ENCODE measurements at regions not wholly inside any gene's neighbourhood (a gene's known extent, or its start where the extent isn't known, plus 50 kb on each side); places are given as distances from the start of the nearest gene placed in this dataset.
A peak's percentile ranks its signal among the peaks of the same experiment; 100 is the strongest.
"Not testable (repeated sequence)": the region's sequence is repeated elsewhere in the genome, so short reads cannot be mapped to it uniquely, and the experiment has no call there.

DNA sequence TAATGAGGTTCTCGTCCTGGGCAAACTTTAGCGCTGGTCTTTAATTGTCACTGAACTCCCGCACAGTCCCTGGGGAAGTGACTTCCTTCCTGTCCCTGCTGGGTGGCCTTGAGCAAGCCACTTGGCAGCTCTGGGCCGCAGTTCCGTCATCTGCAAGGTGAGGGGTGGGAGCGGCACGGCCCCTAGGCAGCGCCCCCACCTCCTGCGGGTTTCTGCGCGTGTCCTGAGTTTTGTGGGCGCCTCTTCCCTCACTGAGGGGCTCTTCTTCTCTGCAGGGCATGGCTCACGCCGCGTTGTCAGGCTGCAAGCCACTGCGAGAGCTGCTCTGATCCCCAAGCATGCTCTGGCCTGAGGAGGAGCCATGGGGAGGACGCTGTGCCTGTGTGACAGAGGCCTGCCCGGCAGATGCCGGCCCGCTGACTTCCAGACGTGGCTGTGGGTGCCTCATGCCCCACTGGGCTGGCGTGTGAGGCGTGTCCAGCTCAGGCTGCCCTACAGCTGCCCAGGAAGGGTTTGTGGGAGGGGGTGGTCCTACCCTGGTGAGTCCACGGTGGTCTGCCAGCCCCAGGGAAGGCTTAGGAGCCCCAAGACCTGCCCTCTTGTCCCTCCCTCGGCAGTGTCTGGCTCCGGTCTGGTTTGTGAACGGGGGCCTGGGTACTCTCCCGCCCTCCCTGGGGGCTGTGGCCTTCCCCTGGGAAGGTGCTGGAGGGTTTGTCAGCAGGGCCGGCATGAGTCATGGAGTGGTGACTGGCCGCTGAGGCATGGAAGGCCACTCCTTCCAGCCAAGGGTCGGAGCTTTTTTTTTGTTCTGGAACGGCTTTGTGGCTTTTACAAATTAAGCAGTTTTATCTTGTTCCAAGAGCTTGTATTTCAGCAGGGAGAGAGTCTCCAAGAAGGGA is 182.0 kb downstream of the SEC14L1 start:
- no peak for DNase-seq

- DNase-seq = no peak
Observed at GRCh38 chr17:77323413-77324171, 182.8 kb downstream of the SEC14L1 start.

DNA sequence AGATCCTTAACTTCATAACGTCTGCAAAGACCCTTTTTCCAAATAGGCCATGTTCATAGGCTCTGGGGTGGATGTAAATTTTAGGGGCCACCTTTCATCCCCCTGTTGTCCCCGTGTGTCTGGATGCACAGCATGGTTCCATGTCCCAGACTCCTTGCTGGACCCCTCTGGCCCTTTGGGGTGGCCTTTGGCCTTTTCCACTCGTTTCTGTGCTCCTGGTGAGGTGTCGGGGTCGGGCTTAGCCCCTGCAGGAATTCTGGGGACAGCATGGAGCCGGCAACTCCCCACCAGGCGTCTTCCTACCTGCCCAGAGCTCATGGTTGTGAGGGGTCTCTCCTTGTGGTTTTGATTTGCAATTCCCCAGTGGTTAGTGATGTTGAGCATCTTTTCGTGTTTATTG is 183.5 kb downstream of the SEC14L1 start:
- DNase-seq = no peak

DNA sequence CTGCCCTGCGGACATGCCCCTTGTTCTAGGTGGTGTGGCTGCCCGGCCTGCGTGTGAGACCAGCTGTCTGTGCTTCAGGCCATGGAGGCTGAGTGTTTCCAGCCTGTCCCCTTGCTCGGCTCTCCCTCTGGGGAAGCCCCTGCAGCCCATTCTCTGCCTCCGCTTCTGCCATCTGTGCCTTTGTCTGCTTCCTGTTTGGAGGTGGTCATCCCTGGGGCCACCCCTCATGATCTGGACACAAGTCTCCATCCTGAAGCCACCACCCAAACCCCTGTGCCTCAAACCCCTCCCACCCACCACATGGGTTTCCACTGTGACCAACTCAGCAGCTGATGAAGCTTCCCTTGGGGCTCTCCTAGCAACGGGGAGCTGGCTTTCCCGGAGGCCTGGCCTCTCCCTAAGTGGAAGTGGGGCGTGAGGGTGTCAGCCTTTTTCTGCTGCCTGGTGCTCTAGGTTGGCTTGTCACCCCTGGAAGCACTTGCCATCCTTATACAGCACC is 184.9 kb downstream of the SEC14L1 start:
- DNase-seq = no peak

DNA sequence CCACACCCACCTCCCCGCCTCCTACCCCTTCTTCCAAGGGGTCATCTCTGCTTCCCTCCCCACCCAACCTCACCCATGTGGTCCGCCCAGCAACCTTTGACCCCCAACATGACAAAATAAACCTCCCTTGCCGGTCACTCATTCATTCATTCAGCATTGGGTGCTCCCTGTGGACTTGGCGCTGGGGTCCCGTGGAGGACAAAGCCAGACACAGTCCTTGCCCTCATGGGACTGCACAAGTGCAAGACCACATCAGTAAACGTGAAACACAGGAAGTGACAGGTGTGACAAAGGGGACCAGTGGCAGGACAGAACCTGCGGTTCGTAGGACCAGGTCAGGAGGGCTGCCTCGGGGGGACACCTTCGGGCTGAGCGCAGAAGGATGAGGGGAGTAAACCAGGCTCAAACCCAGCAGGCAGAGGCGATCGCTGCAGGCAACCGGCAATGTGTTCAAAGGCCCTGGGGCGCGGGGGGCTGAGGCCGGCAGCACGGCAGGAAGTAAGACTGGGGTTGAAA is 185.4 kb downstream of the SEC14L1 start:
- DNase-seq = no peak

DNA sequence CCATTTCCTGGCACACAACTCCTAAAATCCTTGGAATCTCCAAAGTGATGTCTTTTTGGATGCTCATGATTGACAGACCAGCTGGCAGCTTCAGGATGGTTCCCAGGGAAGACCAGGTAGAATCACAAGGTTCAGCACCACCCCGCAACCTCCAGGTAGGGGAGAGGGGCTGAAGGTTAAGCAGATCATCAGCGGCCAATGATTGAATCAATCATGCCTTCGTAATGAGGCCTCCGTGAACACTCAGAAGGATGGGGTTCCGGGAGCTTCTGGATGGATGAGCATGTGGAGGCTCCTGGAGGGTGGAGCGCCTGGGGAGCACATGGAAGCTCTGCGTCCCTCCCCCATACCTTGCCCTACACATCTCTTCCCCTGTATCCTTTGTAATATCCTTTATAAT is 185.9 kb downstream of the SEC14L1 start:
- DNase-seq = no peak

GRCh38 chr17:77327181-77327565 is 186.4 kb downstream of the SEC14L1 start:
- DNase-seq = no peak

DNA sequence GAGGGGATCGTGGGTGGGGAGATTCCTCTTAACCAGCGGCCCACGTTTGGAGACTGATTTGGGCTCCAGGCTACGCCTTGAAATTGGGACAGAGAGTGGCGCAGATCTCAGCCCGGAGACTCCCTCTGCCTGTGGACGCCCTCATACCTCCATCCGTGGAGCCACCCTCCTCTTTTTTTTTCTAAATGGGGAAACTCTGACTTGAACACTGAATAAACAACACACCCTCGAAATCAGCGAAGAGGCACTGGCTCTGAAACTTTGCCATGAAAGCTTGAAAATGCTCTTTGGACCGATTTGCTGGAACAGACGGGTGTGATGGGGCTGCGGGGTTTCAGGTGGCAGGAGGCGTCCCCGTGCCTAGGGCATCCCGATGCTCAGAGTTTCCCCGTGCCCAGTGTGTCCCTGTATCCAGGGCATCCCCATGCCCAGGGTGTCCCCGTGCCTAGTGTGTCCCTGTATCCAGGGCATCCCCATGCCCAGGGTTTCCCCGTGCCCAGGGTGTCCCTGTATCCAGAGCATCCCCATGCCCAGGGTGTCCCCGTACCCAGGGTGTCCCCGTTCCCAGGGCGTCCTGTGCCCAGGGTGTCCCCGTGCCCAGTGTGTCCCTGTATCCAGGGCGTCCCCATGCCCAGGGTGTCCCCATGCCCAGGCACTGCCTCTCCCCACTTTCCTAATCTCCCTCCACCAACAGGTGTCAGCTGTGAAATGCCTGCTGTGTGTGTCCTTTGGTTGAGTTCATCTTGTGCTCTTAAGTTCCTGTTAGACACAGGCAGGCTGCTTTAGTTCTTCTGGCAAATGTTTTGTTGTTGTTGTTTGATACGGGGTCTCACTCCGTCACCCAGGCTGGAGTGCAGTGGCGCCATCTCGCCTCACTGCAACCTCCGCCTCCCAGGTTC is 187.0 kb downstream of the SEC14L1 start:
- no peak for DNase-seq

DNA sequence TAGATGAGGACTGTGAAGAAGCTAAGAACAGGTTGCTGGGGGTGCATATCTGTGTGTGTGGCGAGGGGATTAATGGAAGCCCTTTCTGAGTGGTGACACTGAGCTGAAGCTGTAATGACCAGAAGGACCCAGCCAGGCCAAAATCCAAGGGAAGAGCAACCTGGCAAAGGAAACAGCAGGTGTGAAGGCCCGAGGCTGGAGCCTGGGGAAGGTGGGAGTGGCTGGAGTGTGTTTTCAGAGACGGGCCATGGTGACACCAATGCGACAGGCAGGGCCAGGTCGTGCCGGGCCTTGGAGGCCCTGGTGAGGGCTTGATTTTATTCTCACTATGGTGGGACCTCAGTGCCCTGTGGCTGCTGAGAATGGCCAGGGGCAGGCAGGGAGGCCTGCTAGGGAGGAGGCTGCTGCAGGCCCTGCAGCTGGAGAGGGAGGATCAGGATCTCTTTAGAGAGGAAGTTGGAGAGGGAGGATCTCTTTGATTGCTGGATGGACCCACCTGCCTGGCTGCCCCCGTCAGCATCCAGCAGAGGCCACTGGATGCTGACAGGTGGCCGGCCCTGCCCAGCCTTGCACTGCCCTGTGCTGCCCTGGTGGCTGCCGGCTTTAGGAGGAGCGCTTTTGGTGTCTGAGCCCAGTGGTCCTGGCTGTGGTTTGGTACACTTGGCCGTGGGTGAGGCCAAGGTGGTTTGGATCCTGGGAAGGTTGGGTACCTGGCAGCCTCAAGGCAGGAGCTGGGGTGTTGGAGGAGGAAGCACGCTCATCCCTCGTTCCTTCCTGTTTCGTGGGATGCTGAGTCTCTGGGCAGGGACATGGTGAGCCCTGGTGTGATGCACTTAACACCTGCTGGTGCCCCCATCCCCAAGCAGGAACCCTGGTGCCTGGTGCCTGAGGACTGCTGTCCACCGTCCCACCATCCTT is 188.3 kb downstream of the SEC14L1 start:
- no peak for DNase-seq

GRCh38 chr17:77329741-77330531 is 189.2 kb downstream of the SEC14L1 start:
- no peak for DNase-seq

DNA sequence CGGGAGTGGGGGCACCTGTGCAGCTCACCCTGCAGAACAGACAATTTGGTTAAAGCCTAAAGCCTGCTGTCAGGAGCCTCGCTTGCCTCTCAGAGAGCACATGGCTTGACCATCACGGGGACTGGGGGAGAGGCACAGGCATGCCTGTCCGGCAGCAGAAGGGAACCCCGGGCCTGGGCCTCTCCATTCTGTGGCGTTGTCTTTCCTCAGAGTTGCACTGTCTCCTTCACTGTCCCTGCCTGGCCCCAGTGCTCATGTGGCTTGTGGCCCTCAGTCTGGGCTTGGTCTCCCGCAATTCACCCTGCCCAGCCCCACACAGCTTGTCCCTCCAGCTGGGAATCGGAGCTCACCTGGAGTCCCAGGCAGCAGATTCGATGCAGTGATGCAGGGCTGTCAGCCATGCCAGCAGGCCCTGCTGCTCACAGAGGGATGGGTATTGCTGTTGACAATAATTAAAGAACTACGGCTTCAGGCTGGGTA is 189.9 kb downstream of the SEC14L1 start:
- DNase-seq = no peak

- peak; percentile 92 for DNase-seq
Observed at GRCh38 chr17:77331301-77331864, 190.6 kb downstream of the SEC14L1 start.

- DNase-seq = peak; percentile 57
Observed at GRCh38 chr17:77332034-77332971, 191.5 kb downstream of the SEC14L1 start.

DNA sequence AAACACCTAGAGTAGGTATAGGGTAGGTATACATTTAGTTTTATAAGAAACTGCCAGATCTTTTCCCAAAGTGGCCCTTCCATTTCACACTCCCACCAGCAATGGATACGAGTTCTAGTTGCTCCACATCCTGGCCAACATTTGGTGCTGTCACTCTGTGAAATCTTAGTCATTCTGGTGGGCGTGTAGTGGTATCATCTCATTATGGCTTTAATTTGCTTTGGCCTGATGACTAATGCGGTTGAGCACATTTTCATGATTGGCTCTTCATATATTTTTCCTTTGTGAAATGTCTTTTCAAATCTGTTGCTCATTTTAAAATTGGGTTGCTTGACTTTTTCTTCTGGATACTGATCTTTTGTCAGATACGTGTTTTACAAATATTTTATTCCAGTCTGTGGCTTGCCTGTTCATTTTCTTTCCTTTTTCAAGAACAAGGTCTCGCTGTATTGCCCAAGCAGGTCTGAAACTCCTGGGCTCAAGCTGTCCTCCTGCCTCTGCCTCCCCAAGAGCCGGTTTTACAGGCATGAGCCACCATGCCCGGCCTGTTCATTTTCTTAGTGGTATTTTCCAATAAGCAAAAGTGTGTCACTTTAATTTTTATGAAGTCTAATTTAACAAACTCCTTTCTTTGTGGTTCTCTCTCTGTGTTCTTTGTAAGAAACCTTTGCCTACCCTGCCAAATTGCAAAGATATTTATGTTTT is 192.4 kb downstream of the SEC14L1 start:
- DNase-seq = peak; percentile 57

- DNase-seq = no peak
Observed at GRCh38 chr17:77337150-77337549, 196.4 kb downstream of the SEC14L1 start.

DNA sequence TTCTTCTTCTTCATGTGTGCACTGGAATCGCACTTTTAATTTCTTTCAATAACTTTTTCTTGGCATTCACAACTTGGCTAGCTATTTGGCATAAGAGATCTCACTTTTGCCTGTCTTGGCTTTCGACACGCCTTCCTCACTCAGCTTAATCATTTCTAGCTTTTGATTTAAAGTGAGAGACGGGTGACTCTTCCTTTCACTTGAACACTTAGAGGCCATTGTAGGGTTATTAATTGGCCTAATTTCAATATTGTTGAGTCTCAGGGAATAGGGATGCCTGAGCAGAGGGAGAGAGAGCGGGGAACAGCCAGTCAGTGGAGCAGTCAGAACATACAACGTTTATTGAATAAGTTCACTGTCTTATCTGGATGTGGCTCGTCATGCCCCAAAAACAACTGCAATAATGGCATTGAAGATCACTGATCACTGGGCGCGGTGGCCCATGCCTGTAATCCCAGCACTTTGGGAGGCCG is 200.3 kb downstream of the SEC14L1 start:
- no peak for DNase-seq

- not testable (repeated sequence) for DNase-seq
Observed at GRCh38 chr17:77342656-77342990, 201.9 kb downstream of the SEC14L1 start.
